Fibroblast of skin of scalp (primary cell): ENCODE measurements at regions not wholly inside any gene's neighbourhood (a gene's known extent, or its start where the extent isn't known, plus 50 kb on each side); places are given as distances from the start of the nearest gene placed in this dataset.
"Not testable (repeated sequence)": the region's sequence is repeated elsewhere in the genome, so short reads cannot be mapped to it uniquely, and the experiment has no call there.

Source experiments
- DNase-seq: peaks from one replicate; pipeline ENCODE4 v3.0.0-alpha.2; 2013

DNA sequence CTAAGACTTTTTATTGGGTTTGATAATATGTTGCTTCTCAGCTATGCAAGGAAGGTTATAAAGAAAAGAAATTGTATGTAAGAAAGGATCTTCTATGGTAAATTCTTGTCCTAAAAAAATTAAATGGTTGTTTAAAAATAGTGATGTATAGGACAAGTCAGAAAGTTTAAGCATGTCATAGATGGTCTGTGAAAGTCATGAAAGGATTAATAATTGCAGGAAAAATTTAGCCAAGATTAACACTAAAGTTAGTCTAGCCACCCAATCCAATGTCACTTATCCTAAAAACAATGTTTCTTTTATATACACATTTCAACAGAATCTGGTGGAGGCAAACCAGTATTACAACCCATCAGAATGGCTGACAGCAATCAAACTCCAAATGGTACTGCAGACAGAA lies 1046.7 kb upstream of the SLC39A10 start:
- no peak for DNase-seq

- DNase-seq: no peak
Observed at GRCh38 chr2:194603429-194603828, 1053.6 kb upstream of the SLC39A10 start.

DNA sequence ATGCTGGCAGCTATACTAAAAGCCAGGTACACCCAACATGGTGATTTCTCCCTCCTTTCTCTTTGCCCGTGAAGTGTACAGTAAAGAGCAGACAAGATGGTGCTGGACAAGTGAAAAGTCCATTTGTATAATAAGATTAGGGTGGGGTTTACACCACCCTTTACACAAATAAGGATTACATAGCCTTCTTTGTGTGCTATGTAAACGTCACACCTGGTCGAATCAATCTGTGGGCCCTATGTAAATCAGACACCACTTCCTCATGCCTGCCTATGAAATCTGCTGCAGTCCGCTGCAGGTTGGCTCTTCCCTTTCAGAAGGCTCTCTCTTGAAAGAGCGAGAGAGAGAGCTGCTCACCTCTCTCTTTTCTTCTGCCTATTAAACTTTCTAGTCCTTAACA lies 1054.3 kb upstream of the SLC39A10 start:
- DNase-seq: no peak

- no peak for DNase-seq
Observed at GRCh38 chr2:194591192-194591591, 1065.8 kb upstream of the SLC39A10 start.

DNA sequence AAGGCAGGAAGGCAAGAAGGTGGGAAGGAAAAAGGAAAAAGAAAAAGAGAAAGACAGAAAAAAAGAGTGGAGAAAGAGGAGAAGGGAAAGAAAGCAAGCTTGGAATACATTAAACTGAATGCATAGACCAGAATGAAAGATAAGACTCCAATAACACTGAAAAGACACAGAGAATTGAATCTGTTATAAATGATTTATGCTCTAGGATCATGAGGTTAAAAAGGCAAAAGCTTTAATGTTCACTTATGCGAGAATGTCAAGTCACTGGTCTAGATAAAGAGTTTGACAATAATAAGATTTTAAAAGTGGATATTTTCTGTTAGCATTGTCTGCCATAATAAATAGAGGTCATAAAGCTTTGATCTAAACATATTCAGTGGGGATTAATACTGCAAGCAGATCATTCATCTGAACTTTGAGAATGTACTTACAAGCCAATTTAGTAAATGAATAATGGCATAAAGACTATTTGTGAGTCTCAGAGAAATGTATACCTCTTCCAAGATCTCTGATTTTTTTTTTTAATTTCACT lies 1069.2 kb upstream of the SLC39A10 start:
- no peak for DNase-seq

GRCh38 chr2:194567661-194568017 lies 1089.4 kb upstream of the SLC39A10 start:
- no peak for DNase-seq

- DNase-seq: no peak
Observed at GRCh38 chr2:194566907-194567660, 1089.9 kb upstream of the SLC39A10 start.

- DNase-seq: no peak
Observed at GRCh38 chr2:194564422-194564821, 1092.6 kb upstream of the SLC39A10 start.

GRCh38 chr2:194562329-194562728 lies 1094.7 kb upstream of the SLC39A10 start:
- no peak for DNase-seq

- no peak for DNase-seq
Observed at GRCh38 chr2:194559964-194560363, 1097.1 kb upstream of the SLC39A10 start.

- no peak for DNase-seq
Observed at GRCh38 chr2:194559523-194559922, 1097.5 kb upstream of the SLC39A10 start.

- no peak for DNase-seq
Observed at GRCh38 chr2:194557993-194558392, 1099.0 kb upstream of the SLC39A10 start.

- no peak for DNase-seq
Observed at GRCh38 chr2:194556629-194557028, 1100.4 kb upstream of the SLC39A10 start.

- DNase-seq: no peak
Observed at GRCh38 chr2:194553980-194554379, 1103.0 kb upstream of the SLC39A10 start.

DNA sequence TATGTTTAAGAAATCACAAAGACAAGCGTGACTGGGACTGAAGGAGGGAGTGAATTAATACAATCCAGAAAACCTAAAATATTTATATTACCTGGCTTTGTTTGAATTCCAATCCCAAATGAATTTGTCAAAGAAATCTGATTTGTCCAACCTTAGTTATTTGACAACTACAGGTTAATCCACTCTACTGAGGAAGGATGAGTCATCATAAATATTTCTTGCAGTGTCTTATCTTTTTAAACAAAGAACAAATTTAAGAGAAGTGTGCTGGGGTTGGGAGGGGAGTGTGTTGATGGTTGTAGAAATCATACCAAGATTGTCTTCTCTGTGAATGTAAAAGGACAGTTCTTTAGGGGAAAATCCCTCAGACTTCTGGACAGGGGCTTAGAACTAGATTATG lies 1106.3 kb upstream of the SLC39A10 start:
- no peak for DNase-seq

- DNase-seq: no peak
Observed at GRCh38 chr2:194549387-194549786, 1107.6 kb upstream of the SLC39A10 start.

GRCh38 chr2:194545978-194546377 lies 1111.0 kb upstream of the SLC39A10 start:
- peak; percentile 18 for DNase-seq

DNA sequence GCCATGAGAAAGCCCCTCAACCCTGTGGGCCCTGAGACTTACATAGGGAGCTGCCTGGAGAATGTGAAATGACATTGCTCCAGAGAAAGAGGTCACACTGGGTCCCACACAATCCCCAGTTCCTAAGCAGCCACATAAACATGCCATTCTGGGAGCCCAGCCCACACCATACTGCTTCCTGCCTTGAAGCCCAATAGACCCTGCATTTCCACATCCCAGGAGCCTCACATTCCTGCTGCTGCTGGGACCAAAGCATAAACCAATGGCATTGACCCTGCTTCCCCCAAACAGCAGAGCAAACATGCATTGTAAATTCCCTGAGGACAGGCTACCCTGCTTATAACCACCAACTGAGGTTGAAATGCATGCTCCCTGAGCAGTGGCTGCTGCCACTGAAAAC lies 1117.6 kb upstream of the SLC39A10 start:
- no peak for DNase-seq

DNA sequence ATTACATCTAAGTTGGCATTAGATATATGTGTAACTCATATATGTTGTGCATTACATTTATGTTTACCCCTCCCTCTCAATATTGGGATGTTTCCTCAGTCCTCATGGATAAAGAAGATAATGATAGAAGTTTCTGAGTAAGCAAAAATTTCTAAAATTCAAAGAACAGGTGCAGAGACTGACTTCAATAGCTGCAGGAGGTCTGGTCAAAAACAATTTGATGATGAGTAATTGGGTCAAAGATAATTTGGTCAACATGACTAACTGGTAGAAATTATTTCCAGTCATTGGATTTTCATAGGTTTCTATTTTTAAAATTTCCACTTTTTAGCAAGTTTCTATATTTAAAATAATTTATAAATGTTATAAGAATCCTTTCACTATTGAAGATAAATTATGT lies 1130.9 kb upstream of the SLC39A10 start:
- no peak for DNase-seq

DNA sequence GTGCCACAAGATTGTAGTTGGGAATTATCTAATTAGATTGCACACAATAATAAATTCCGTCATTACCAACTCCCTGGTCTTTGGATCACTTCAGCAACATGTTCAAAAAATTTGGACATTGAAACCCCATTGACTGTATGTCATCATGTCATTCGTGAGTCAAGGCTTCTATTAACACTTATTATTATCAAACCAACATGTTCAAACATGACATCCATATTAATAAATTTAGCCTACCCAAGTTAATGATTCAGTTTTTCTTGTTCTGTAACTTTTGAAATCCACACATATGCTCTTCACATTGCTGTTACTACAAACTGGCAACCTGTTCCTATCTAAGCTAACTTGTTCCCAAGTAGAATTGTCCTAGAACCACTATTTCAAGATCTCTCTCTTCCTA lies 1142.7 kb upstream of the SLC39A10 start:
- DNase-seq: no peak

DNA sequence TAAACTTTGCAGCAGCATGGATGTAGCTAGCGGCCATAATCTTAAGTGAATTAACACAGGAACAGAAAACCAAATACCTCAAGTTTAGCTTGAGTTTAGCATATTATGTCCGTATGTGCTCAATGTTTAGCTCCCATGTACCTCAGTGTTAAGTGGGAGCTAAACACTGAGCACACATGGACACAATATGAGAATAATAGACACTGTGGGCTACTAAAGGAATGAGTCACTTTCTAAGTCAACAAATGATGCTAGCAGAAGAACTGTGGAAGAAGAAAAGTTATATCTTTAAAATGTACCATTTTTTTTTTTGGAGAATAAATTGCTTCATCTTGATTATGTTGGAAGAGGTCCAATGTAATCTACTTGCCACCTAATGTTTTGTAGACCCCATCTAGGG lies 1146.0 kb upstream of the SLC39A10 start:
- DNase-seq: peak; percentile 35

- DNase-seq: not testable (repeated sequence)
Observed at GRCh38 chr2:194504876-194505275, 1152.2 kb upstream of the SLC39A10 start.

- DNase-seq: peak; percentile 8
Observed at GRCh38 chr2:194495046-194495445, 1162.0 kb upstream of the SLC39A10 start.

DNA sequence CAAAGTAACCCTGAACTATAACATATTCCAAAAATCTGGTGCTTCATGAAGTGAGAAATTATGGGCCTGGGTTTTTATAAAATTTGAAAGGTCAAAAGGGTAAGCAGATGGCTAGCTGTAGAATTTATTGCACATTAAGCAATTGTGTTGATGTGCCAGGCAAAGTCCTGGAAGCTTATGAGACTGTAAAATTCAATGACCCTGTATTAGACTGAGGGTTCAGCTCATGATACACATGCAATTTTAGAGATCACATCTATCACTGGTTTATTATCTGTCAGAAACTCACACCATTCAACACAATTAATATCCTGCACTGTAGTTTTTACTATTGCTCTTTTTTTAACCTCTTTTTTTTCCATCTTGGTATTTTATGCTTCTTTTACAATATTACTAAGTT lies 1162.6 kb upstream of the SLC39A10 start:
- DNase-seq: no peak
